GM23338 (cell line): ENCODE measurements at regions not wholly inside any gene's neighbourhood (a gene's known extent, or its start where the extent isn't known, plus 50 kb on each side); places are given as distances from the start of the nearest gene placed in this dataset.

ENCODE experiments used
- ATAC-seq: fragments of 200-7000 bp; cut with Tn5 transposase; 3 replicates; pipeline ENCODE4 v1.9.1; 2020
- DNase-seq: peaks from one replicate; pipeline ENCODE4 v3.0.0-alpha.2; 2015; ENCODE audit warnings: low spot score
- H2AFZ ChIP-seq: fragments of 200-600 bp; sonication (generic); 2 replicates; pipeline ENCODE4 v1.8.0; 2016; ENCODE audit warnings: antibody characterized with exemption, mild to moderate bottlenecking, moderate library complexity
- H3F3A ChIP-seq: fragments of 200-600 bp; sonication (generic); replicated peaks from 2 replicates; pipeline ENCODE4 v1.8.0; 2017; ENCODE audit warnings: antibody characterized with exemption, mixed run types, low read depth
- H3K27ac ChIP-seq: fragments of 200-600 bp; sonication (generic); 2 replicates; pipeline ENCODE4 v1.6.1; 2016; ENCODE audit warnings: low read depth
- H3K27me3 ChIP-seq: fragments of 200-600 bp; sonication (generic); 2 replicates; pipeline ENCODE4 v1.8.0; 2016; ENCODE audit warnings: mild to moderate bottlenecking, mixed run types, moderate library complexity; ENCODE audit not compliant: insufficient read depth
- H3K36me3 ChIP-seq: fragments of 200-600 bp; sonication (generic); 2 replicates; pipeline ENCODE4 v1.8.0; 2016; ENCODE audit warnings: mild to moderate bottlenecking; ENCODE audit not compliant: insufficient read depth
- H3K4me1 ChIP-seq: fragments of 200-600 bp; sonication (generic); 2 replicates; pipeline ENCODE4 v1.8.0; 2016; ENCODE audit warnings: mild to moderate bottlenecking, moderate library complexity; ENCODE audit not compliant: insufficient read depth
- H3K4me2 ChIP-seq: fragments of 200-600 bp; sonication (generic); 2 replicates; pipeline ENCODE4 v1.7.1; 2017; ENCODE audit warnings: mixed run types
- H3K4me3 ChIP-seq: fragments of 200-600 bp; sonication (generic); 2 replicates; pipeline ENCODE4 v1.6.1; 2016; ENCODE audit warnings: mixed run types
- H3K79me2 ChIP-seq: fragments of 200-600 bp; sonication (generic); replicated peaks from 2 replicates; pipeline ENCODE4 v1.8.0; 2017; ENCODE audit warnings: mild to moderate bottlenecking; ENCODE audit not compliant: insufficient read depth
- H3K9me2 ChIP-seq: fragments of 200-600 bp; sonication (generic); 2 replicates; pipeline ENCODE4 v1.8.0; 2017; ENCODE audit not compliant: insufficient read depth
- H4K20me1 ChIP-seq: fragments of 200-600 bp; sonication (generic); replicated peaks from 2 replicates; pipeline ENCODE4 v1.8.0; 2017; ENCODE audit warnings: mild to moderate bottlenecking; ENCODE audit not compliant: insufficient read depth
- H3K27ac Mint-ChIP-seq: 2 replicates; pipeline ENCODE4 v1.8.0; 2020; ENCODE audit warnings: inconsistent platforms, mild to moderate bottlenecking, moderate library complexity, mixed read lengths
- H3K27me3 Mint-ChIP-seq: 3 replicates; pipeline ENCODE4 v1.8.0; 2022; ENCODE audit warnings: low read depth, mild to moderate bottlenecking, moderate library complexity, mixed read lengths, inconsistent platforms; ENCODE audit not compliant: insufficient read depth, poor library complexity
- H3K36me3 Mint-ChIP-seq: 3 replicates; pipeline ENCODE4 v1.8.0; 2021; ENCODE audit warnings: low read depth, mild to moderate bottlenecking, inconsistent platforms, moderate library complexity, mixed read lengths
- H3K4me1 Mint-ChIP-seq: 3 replicates; pipeline ENCODE4 v1.8.0; 2020; ENCODE audit warnings: mild to moderate bottlenecking, inconsistent platforms, mixed read lengths
- H3K4me3 Mint-ChIP-seq: 3 replicates; pipeline ENCODE4 v1.8.0; 2021; ENCODE audit warnings: moderate library complexity, mild to moderate bottlenecking, inconsistent platforms, mixed read lengths
- H3K9me3 Mint-ChIP-seq: 3 replicates; pipeline ENCODE4 v1.8.0; 2020; ENCODE audit warnings: moderate library complexity, mild to moderate bottlenecking, inconsistent platforms, mixed read lengths
- CREB1 ChIP-seq: fragments of 250-450 bp; sonication (Bioruptor Pico); IDR thresholded peaks from 2 replicates; pipeline ENCODE4 v1.5.0; 2020; ENCODE audit warnings: low read depth, mild to moderate bottlenecking, moderate library complexity
- ETS1 ChIP-seq: IDR thresholded peaks from 2 replicates; pipeline ENCODE4 v1.6.1; 2016; ENCODE audit warnings: antibody characterized with exemption
- EZH2 ChIP-seq: fragments of 200-600 bp; sonication (generic); IDR thresholded peaks from one replicate; pipeline ENCODE4 v1.8.0; 2017; ENCODE audit warnings: antibody characterized with exemption, mild to moderate bottlenecking, low read depth; ENCODE audit not compliant: unreplicated experiment
- EZH2phosphoT487 ChIP-seq: fragments of 200-600 bp; sonication (generic); IDR thresholded peaks from one replicate; pipeline ENCODE4 v1.8.1; 2018; ENCODE audit warnings: antibody characterized with exemption; ENCODE audit not compliant: unreplicated experiment
- JUNB ChIP-seq: IDR thresholded peaks from one replicate; pipeline ENCODE4 v1.6.1; 2016; ENCODE audit warnings: antibody characterized with exemption; ENCODE audit not compliant: unreplicated experiment
- NANOG ChIP-seq: IDR thresholded peaks from 2 replicates; pipeline ENCODE4 v1.6.1; 2016; ENCODE audit warnings: antibody characterized with exemption, borderline replicate concordance
- POLR2AphosphoS5 ChIP-seq: IDR thresholded peaks from 2 replicates; pipeline ENCODE4 v1.6.1; 2016; ENCODE audit warnings: antibody characterized with exemption, low read depth
- REST ChIP-seq: IDR thresholded peaks from one replicate; pipeline ENCODE4 v1.6.1; 2018; ENCODE audit warnings: antibody characterized with exemption; ENCODE audit not compliant: unreplicated experiment
- STAT1 ChIP-seq: IDR thresholded peaks from one replicate; pipeline ENCODE4 v1.6.1; 2016; ENCODE audit warnings: antibody characterized with exemption; ENCODE audit not compliant: unreplicated experiment
- ZNF114 ChIP-seq: fragments of 250-450 bp; sonication (Bioruptor Pico); IDR thresholded peaks from 2 replicates; pipeline ENCODE4 v1.5.0; 2020; ENCODE audit warnings: mild to moderate bottlenecking, moderate library complexity
- ZNF331 ChIP-seq: fragments of 250-450 bp; sonication (Bioruptor Pico); IDR thresholded peaks from 2 replicates; pipeline ENCODE4 v1.5.0; 2020; ENCODE audit warnings: low read depth, mild to moderate bottlenecking, moderate library complexity
- TF ChIP-seq, protein P1 (sequence below), 2 experiments: fragments of 200-600 bp in 1 of 2; sonication (generic) in 1 of 2; conservative IDR thresholded peaks; 2 replicates each; pipeline versions ENCODE4 v1.5.1 to v1.6.1; 2016 to 2017; ENCODE audit warnings: antibody characterized with exemption in 2 of 2, low read depth in 2 of 2, mild to moderate bottlenecking in 2 of 2, moderate library complexity in 1 of 2
- TF ChIP-seq, protein P2 (sequence below): fragments of 250-450 bp; sonication (Bioruptor Pico); IDR thresholded peaks from 2 replicates; pipeline ENCODE4 v1.5.0; 2020; ENCODE audit warnings: mild to moderate bottlenecking, moderate library complexity

- H3K9me3 Mint-ChIP-seq = 0 out of 3 replicates have a peak, but pooled peaks cover 4% of the 10 kb centered on the region
- DNase-seq (no peak), ATAC-seq (no peak)
- H3K36me3 Mint-ChIP-seq = no peaks in the 10 kb centered on the region
- Histone ChIP-seq H3K27me3 (no peaks in the 10 kb centered on the region), H3K4me3 (no peak overlapping the region), H3K27ac (no peak overlapping the region), H3K4me1 (peaks cover 13% of the 10 kb centered on the region; the same call in 1 of the 2 replicates), H3K9me2 (no peaks in the 10 kb centered on the region), H3F3A (no peaks in the 10 kb centered on the region), H3K79me2 (no peaks in the 10 kb centered on the region), H3K36me3 (no peaks in the 10 kb centered on the region), H2AFZ (no peak overlapping the region), H3K4me2 (no peak overlapping the region), H4K20me1 (no peaks in the 10 kb centered on the region)
- peaks cover 16% of the 10 kb centered on the region; the same call in 2 of the 3 replicates for H3K4me1 Mint-ChIP-seq
- no peak for TF ChIP-seq ETS1
- TF ChIP-seq EZH2phosphoT487 = no peak
- no peak for TF ChIP-seq ZNF331
- TF ChIP-seq JUNB = no peak
- no peak for TF ChIP-seq NANOG
- TF ChIP-seq, protein P1, sequence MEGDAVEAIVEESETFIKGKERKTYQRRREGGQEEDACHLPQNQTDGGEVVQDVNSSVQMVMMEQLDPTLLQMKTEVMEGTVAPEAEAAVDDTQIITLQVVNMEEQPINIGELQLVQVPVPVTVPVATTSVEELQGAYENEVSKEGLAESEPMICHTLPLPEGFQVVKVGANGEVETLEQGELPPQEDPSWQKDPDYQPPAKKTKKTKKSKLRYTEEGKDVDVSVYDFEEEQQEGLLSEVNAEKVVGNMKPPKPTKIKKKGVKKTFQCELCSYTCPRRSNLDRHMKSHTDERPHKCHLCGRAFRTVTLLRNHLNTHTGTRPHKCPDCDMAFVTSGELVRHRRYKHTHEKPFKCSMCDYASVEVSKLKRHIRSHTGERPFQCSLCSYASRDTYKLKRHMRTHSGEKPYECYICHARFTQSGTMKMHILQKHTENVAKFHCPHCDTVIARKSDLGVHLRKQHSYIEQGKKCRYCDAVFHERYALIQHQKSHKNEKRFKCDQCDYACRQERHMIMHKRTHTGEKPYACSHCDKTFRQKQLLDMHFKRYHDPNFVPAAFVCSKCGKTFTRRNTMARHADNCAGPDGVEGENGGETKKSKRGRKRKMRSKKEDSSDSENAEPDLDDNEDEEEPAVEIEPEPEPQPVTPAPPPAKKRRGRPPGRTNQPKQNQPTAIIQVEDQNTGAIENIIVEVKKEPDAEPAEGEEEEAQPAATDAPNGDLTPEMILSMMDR (conservative IDR thresholded peaks at IDR 0.05; ENCODE audit: low read depth in 2 of 2) = no peak
- TF ChIP-seq, protein P2, sequence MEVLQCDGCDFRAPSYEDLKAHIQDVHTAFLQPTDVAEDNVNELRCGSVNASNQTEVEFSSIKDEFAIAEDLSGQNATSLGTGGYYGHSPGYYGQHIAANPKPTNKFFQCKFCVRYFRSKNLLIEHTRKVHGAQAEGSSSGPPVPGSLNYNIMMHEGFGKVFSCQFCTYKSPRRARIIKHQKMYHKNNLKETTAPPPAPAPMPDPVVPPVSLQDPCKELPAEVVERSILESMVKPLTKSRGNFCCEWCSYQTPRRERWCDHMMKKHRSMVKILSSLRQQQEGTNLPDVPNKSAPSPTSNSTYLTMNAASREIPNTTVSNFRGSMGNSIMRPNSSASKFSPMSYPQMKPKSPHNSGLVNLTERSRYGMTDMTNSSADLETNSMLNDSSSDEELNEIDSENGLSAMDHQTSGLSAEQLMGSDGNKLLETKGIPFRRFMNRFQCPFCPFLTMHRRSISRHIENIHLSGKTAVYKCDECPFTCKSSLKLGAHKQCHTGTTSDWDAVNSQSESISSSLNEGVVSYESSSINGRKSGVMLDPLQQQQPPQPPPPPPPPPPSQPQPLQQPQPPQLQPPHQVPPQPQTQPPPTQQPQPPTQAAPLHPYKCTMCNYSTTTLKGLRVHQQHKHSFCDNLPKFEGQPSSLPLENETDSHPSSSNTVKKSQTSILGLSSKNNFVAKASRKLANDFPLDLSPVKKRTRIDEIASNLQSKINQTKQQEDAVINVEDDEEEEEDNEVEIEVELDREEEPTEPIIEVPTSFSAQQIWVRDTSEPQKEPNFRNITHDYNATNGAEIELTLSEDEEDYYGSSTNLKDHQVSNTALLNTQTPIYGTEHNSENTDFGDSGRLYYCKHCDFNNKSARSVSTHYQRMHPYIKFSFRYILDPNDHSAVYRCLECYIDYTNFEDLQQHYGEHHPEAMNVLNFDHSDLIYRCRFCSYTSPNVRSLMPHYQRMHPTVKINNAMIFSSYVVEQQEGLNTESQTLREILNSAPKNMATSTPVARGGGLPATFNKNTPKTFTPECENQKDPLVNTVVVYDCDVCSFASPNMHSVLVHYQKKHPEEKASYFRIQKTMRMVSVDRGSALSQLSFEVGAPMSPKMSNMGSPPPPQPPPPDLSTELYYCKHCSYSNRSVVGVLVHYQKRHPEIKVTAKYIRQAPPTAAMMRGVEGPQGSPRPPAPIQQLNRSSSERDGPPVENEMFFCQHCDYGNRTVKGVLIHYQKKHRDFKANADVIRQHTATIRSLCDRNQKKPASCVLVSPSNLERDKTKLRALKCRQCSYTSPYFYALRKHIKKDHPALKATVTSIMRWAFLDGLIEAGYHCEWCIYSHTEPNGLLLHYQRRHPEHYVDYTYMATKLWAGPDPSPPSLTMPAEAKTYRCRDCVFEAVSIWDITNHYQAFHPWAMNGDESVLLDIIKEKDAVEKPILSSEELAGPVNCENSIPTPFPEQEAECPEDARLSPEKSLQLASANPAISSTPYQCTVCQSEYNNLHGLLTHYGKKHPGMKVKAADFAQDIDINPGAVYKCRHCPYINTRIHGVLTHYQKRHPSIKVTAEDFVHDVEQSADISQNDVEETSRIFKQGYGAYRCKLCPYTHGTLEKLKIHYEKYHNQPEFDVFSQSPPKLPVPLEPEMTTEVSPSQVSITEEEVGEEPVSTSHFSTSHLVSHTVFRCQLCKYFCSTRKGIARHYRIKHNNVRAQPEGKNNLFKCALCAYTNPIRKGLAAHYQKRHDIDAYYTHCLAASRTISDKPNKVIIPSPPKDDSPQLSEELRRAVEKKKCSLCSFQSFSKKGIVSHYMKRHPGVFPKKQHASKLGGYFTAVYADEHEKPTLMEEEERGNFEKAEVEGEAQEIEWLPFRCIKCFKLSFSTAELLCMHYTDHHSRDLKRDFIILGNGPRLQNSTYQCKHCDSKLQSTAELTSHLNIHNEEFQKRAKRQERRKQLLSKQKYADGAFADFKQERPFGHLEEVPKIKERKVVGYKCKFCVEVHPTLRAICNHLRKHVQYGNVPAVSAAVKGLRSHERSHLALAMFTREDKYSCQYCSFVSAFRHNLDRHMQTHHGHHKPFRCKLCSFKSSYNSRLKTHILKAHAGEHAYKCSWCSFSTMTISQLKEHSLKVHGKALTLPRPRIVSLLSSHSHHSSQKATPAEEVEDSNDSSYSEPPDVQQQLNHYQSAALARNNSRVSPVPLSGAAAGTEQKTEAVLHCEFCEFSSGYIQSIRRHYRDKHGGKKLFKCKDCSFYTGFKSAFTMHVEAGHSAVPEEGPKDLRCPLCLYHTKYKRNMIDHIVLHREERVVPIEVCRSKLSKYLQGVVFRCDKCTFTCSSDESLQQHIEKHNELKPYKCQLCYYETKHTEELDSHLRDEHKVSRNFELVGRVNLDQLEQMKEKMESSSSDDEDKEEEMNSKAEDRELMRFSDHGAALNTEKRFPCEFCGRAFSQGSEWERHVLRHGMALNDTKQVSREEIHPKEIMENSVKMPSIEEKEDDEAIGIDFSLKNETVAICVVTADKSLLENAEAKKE = no peak
- no peak for TF ChIP-seq ZNF114 (CRISPR knock-in tag)
- no peak for TF ChIP-seq POLR2AphosphoS5
- no peak for TF ChIP-seq CREB1 (CRISPR knock-in tag)
- no peak for TF ChIP-seq REST
- no peak for TF ChIP-seq STAT1
- TF ChIP-seq EZH2 = no peak
- H3K27me3 Mint-ChIP-seq = no peaks in the 10 kb centered on the region
- no peak overlapping the region for H3K4me3 Mint-ChIP-seq
- H3K27ac Mint-ChIP-seq = no peak overlapping the region
These were observed 387.6 kb upstream of the CHRM2 start for GRCh38 chr7:136480901-136481300.
